Activated B cell treated with CpG ODN at 0.5 μM for 24 hours (primary cell): ENCODE measurements at regions not wholly inside any gene's neighbourhood (a gene's known extent, or its start where the extent isn't known, plus 50 kb on each side); places are given as distances from the start of the nearest gene placed in this dataset.

Experiments used
- ATAC-seq: fragments of 200-7000 bp; cut with Tn5 transposase; one replicate; pipeline ENCODE4 v1.10.0; 2021; ENCODE audit warnings: low read depth, mild to moderate bottlenecking, moderate library complexity
- CTCF ChIA-PET: fragments of 350-600 bp; sonication (Branson Sonifier 250); formaldehyde crosslinking; loops from one replicate; lab custom pipeline; 2021; ENCODE audit warnings: antibody characterized with exemption; lab: Charles Lee
- POLR2A ChIA-PET: fragments of 350-600 bp; sonication (Branson Sonifier 250); formaldehyde crosslinking; loops from one replicate; lab custom pipeline; 2021; ENCODE audit warnings: antibody characterized with exemption; lab: Charles Lee
- DNase-seq: peaks from one replicate; pipeline ENCODE4 v3.0.0; 2022
- H3K27ac Mint-ChIP-seq: one replicate; pipeline ENCODE4 v1.8.0; 2020; ENCODE audit warnings: mixed read lengths
- H3K27me3 Mint-ChIP-seq: one replicate; pipeline ENCODE4 v1.8.0; 2021; ENCODE audit warnings: mixed read lengths
- H3K36me3 Mint-ChIP-seq: one replicate; pipeline ENCODE4 v1.8.0; 2021; ENCODE audit warnings: low read depth, mixed read lengths
- H3K4me1 Mint-ChIP-seq: one replicate; pipeline ENCODE4 v1.8.0; 2021; ENCODE audit warnings: mixed read lengths
- H3K4me3 Mint-ChIP-seq: one replicate; pipeline ENCODE4 v1.8.0; 2020; ENCODE audit warnings: mild to moderate bottlenecking, mixed read lengths
- H3K9me3 Mint-ChIP-seq: one replicate; pipeline ENCODE4 v1.8.0; 2020; ENCODE audit warnings: mixed read lengths
- intact Hi-C: fragments of 100-400 bp; cut with micrococcal nuclease; formaldehyde crosslinking; loops from one replicate; pipeline ENCODE4 v1.15.1; 2024
- TF ChIP-seq, protein P1 (sequence below): fragments of 200-600 bp; IDR thresholded peaks from one replicate; pipeline ENCODE4 v1.8.0; 2022; ENCODE audit warnings: antibody characterized with exemption, mild to moderate bottlenecking

DNA sequence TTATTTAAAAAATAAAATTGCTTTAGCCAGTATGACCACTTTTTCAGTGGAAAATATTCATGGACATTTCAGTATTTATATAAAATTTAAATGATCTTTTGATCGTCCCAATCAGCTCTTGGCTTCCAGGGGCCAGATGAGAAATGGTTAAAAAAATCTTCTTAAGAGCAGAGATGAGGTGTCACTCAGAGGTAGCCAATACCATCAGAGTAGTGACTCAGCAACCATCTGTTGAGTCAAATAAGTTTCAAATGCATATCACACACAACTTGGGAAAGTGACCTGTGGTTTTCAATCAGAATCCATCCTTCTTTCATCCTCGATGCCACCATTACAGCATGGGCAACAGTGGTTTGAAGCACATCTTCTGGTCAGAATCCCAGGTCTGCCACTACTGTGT, 958.8 kb upstream of the NR2F2 start:
- Mint-ChIP-seq H3K9me3 (no peaks in the 10 kb centered on the region), H3K36me3 (no peaks in the 10 kb centered on the region), H3K4me3 (no peak overlapping the region), H3K27me3 (no peaks in the 10 kb centered on the region), H3K27ac (no peak overlapping the region), H3K4me1 (no peaks in the 10 kb centered on the region)
- TF ChIP-seq, protein P1, sequence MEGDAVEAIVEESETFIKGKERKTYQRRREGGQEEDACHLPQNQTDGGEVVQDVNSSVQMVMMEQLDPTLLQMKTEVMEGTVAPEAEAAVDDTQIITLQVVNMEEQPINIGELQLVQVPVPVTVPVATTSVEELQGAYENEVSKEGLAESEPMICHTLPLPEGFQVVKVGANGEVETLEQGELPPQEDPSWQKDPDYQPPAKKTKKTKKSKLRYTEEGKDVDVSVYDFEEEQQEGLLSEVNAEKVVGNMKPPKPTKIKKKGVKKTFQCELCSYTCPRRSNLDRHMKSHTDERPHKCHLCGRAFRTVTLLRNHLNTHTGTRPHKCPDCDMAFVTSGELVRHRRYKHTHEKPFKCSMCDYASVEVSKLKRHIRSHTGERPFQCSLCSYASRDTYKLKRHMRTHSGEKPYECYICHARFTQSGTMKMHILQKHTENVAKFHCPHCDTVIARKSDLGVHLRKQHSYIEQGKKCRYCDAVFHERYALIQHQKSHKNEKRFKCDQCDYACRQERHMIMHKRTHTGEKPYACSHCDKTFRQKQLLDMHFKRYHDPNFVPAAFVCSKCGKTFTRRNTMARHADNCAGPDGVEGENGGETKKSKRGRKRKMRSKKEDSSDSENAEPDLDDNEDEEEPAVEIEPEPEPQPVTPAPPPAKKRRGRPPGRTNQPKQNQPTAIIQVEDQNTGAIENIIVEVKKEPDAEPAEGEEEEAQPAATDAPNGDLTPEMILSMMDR: no peak
- POLR2A ChIA-PET: no interaction called here
- CTCF ChIA-PET: no interaction called here
- intact Hi-C loops: no loop called here
- ATAC-seq: no peak
- DNase-seq: no peak

GRCh38 chr15:95375281-95375680, 955.2 kb upstream of the NR2F2 start:
- ATAC-seq (no peak), DNase-seq (no peak)
- no peak overlapping the region for H3K27ac Mint-ChIP-seq
- H3K36me3 Mint-ChIP-seq: no peaks in the 10 kb centered on the region
- no peaks in the 10 kb centered on the region for H3K4me1 Mint-ChIP-seq
- no peaks in the 10 kb centered on the region for H3K27me3 Mint-ChIP-seq
- intact Hi-C loops: no loop called here
- no peak overlapping the region for H3K4me3 Mint-ChIP-seq
- TF ChIP-seq, protein P1: no peak
- ChIA-PET CTCF (no interaction called here), POLR2A (no interaction called here)
- no peaks in the 10 kb centered on the region for H3K9me3 Mint-ChIP-seq

DNA sequence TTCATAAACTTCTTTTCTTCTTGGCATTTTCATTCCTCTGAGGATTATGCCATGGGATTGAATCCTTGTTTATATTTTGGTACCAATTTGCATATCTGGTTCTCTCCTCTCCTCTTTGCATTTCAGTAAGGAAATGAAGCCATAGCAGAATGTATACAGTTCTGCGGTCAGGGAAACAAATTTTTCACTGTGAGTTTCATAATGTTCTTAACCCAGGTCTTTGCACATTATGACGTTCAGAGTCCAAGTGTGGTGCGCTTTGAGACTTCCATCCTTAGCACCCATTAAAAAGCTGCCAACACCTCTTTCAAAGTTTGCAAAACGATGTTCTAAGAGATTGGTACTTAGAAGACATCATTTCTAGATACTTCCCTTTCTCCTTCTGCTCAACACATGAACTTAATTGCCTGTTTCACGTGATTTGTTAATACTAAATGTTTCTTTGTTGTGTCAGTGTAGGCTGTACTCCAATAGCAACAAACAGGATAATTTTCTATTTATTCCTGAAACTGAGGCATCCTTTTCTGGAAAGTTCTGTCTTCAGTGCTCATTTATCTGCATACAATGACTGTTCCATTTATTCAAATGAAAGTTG, 953.1 kb upstream of the NR2F2 start:
- DNase-seq: no peak
- H3K4me3 Mint-ChIP-seq: no peak overlapping the region
- H3K4me1 Mint-ChIP-seq: no peaks in the 10 kb centered on the region
- no peaks in the 10 kb centered on the region for H3K36me3 Mint-ChIP-seq
- H3K27me3 Mint-ChIP-seq: no peaks in the 10 kb centered on the region
- CTCF ChIA-PET: no interaction called here
- H3K9me3 Mint-ChIP-seq: no peaks in the 10 kb centered on the region
- intact Hi-C loops: no loop called here
- TF ChIP-seq, protein P1: no peak
- ATAC-seq: no peak
- H3K27ac Mint-ChIP-seq: no peak overlapping the region
- POLR2A ChIA-PET: no interaction called here

DNA sequence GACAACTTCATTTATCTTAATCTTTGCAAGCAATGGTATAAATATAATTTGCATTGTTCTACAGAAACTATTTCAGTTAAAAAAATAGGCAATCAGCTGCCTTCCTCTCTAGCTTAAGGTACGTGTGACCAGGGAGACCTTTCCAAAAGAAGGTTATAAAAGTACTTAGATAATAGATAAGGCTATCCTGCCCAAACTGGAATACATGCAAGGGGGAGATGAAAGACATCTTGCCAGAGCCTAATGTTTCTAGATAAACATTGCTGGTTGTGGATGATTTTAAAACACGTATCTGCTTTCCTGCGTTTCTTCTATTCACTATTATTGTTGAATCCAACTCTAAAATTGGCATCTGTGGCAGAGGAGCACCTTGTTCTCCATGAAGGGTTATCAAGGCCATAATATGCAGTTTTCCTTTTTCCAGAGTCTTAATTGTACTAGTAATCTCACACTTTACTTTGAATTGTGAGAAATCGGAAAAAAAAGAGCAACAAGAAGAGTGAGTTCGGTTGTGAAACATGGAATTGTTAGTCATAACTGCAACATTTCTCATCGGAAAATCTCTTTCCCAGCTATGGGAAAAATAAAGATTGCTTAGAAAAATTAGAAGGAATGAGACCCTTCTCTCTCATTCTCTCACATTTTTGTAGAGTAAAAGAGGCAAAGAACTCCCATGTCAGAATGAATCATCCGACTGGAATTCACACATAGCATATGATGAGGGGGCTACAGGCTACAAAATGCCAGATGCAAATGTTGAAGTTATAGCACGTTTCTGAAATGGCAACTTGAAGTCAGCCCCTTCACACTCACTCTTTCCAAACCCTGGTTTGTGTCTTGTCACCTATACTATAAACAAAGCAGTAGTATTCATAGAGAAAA, 936.1 kb upstream of the NR2F2 start:
- no peak for ATAC-seq
- Mint-ChIP-seq H3K9me3 (peaks cover 22% of the 10 kb centered on the region), H3K27me3 (no peaks in the 10 kb centered on the region), H3K36me3 (no peaks in the 10 kb centered on the region), H3K4me3 (no peak overlapping the region), H3K4me1 (no peaks in the 10 kb centered on the region), H3K27ac (no peak overlapping the region)
- POLR2A ChIA-PET: no interaction called here
- CTCF ChIA-PET: no interaction called here
- TF ChIP-seq, protein P1: no peak
- intact Hi-C loops: no loop called here
- no peak for DNase-seq

- ATAC-seq (no peak), DNase-seq (no peak)
- TF ChIP-seq, protein P1: no peak
- Mint-ChIP-seq H3K27ac (no peak overlapping the region), H3K27me3 (no peaks in the 10 kb centered on the region), H3K9me3 (peaks cover 10% of the 10 kb centered on the region), H3K4me3 (no peak overlapping the region), H3K4me1 (no peaks in the 10 kb centered on the region), H3K36me3 (no peaks in the 10 kb centered on the region)
- intact Hi-C loops: no loop called here
- ChIA-PET POLR2A (no interaction called here), CTCF (no interaction called here)
Observed at GRCh38 chr15:95400428-95400827, 930.1 kb upstream of the NR2F2 start.
